OCI-LY7 (cell line): ENCODE measurements at regions not wholly inside any gene's neighbourhood (a gene's known extent, or its start where the extent isn't known, plus 50 kb on each side); places are given as distances from the start of the nearest gene placed in this dataset.

ENCODE experiments used
- BruUV-seq: library from RNA; stranded (reverse); fragments of 400-500 nt; replicated peaks from 2 replicates; lab custom pipeline; 2021; lab: Mats Ljungman, UMichigan
- CTCF ChIA-PET: fragments of 300-600 bp; sonication (Branson Sonifier 250); formaldehyde crosslinking; loops from one replicate; lab custom pipeline; 2022; ENCODE audit warnings: antibody characterized with exemption; ENCODE audit not compliant: unreplicated experiment; lab: Charles Lee
- POLR2A ChIA-PET: fragments of 300-600 bp; sonication (Branson Sonifier 250); formaldehyde crosslinking; loops from one replicate; lab custom pipeline; 2022; ENCODE audit warnings: antibody characterized with exemption; lab: Charles Lee
- DNase-seq: peaks from one replicate; pipeline ENCODE4 v3.0.0-alpha.2; 2015; ENCODE audit warnings: low spot score
- H2AFZ ChIP-seq: fragments of 200-600 bp; sonication (generic), shearing (Covaris generic); 2 replicates; pipeline ENCODE4 v1.6.1; 2014; ENCODE audit warnings: mild to moderate bottlenecking, antibody characterized with exemption, low read length, moderate library complexity
- H3K27ac ChIP-seq: fragments of 200-600 bp; sonication (generic); 2 replicates; pipeline ENCODE4 v1.5.1; 2014; ENCODE audit warnings: mixed run types, low read depth, mild to moderate bottlenecking, moderate library complexity, low read length, inconsistent platforms; ENCODE audit not compliant: poor library complexity, severe bottlenecking
- H3K36me3 ChIP-seq: fragments of 200-600 bp; sonication (generic); 2 replicates; pipeline ENCODE4 v1.6.1; 2014; ENCODE audit warnings: mild to moderate bottlenecking, antibody characterized with exemption, low read length, moderate library complexity, mixed read lengths; ENCODE audit not compliant: insufficient read depth
- H3K4me1 ChIP-seq: fragments of 200-600 bp; sonication (generic); 2 replicates; pipeline ENCODE4 v1.5.1; 2014; ENCODE audit warnings: mild to moderate bottlenecking, low read length; ENCODE audit not compliant: insufficient read depth, poor library complexity, severe bottlenecking
- H3K4me2 ChIP-seq: fragments of 200-600 bp; sonication (generic); 2 replicates; pipeline ENCODE4 v1.6.1; 2014; ENCODE audit warnings: mild to moderate bottlenecking, low read length
- H3K4me3 ChIP-seq: fragments of 200-600 bp; sonication (generic); 2 replicates; pipeline ENCODE4 v1.5.1; 2014; ENCODE audit warnings: mild to moderate bottlenecking, low read depth, low read length; ENCODE audit not compliant: poor library complexity, severe bottlenecking
- H3K79me2 ChIP-seq: fragments of 200-600 bp; sonication (generic); 2 replicates; pipeline ENCODE4 v1.6.1; 2016; ENCODE audit warnings: low read depth, mild to moderate bottlenecking, low read length, moderate library complexity, mixed read lengths; ENCODE audit not compliant: insufficient read depth
- H3K9me2 ChIP-seq: fragments of 200-600 bp; sonication (generic); 2 replicates; pipeline ENCODE4 v1.6.1; 2016; ENCODE audit warnings: mild to moderate bottlenecking, low read length, mixed read lengths; ENCODE audit not compliant: insufficient read depth
- H3K9me3 ChIP-seq: fragments of 200-600 bp; sonication (generic); 2 replicates; pipeline ENCODE4 v1.6.1; 2014; ENCODE audit warnings: mild to moderate bottlenecking, mixed run types, low read length, mixed read lengths
- H4K20me1 ChIP-seq: fragments of 200-600 bp; sonication (generic); 2 replicates; pipeline ENCODE4 v1.6.1; 2014; ENCODE audit warnings: mild to moderate bottlenecking, antibody characterized with exemption, low read length, moderate library complexity, mixed read lengths; ENCODE audit not compliant: insufficient read depth
- EZH2phosphoT487 ChIP-seq: fragments of 200-600 bp; sonication (generic); IDR thresholded peaks from 2 replicates; pipeline ENCODE4 v1.6.1; 2018; ENCODE audit warnings: low read depth, borderline replicate concordance, mild to moderate bottlenecking, mixed run types, antibody characterized with exemption, low read length, moderate library complexity, mixed read lengths
- intact Hi-C: fragments of 100-400 bp; cut with micrococcal nuclease; formaldehyde crosslinking; loops from one replicate; pipeline ENCODE4 v1.10.0; 2022; ENCODE audit not compliant: unreplicated experiment
- TF ChIP-seq, protein P1 (sequence below): fragments of 200-600 bp; sonication (generic); conservative IDR thresholded peaks from 2 replicates; pipeline ENCODE4 v1.5.1; 2014; ENCODE audit warnings: mild to moderate bottlenecking, antibody characterized with exemption, low read length, moderate library complexity, mixed read lengths

DNA sequence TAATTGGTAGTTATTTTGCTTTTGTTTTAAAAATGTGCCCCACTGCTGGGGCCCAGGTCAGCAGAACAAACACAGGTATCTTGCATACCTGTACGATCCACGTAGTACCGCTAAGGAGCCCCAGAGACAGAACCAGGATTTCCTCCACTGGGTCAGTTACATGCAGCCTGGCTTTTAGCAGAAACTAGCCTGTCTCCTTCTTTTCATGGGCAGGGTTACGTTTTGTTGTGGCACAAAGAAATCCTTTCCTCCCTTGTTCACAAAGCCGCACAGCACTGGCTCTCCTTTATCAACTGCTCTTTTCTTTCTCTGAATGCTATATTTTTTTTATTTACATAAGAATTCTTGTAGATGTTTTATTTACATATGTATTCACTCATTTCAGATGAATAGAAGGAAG lies 190.3 kb upstream of the POU3F2 start:
- H4K20me1 ChIP-seq, result no peaks in the 10 kb centered on the region
- ChIA-PET POLR2A (no interaction called here), CTCF (no interaction called here)
- no peak overlapping the region for H3K4me2 ChIP-seq
- no peaks in the 10 kb centered on the region for H3K36me3 ChIP-seq
- H3K4me3 ChIP-seq, result no peak overlapping the region
- no TSS peak for BruUV-seq
- DNase-seq, result no peak
- no peaks in the 10 kb centered on the region for H3K9me3 ChIP-seq
- intact Hi-C loops, result no loop called here
- H3K4me1 ChIP-seq, result no peaks in the 10 kb centered on the region
- H3K79me2 ChIP-seq, result no peaks in the 10 kb centered on the region
- H3K27ac ChIP-seq, result no peak overlapping the region
- no peaks in the 10 kb centered on the region for H3K9me2 ChIP-seq
- no peak for TF ChIP-seq EZH2phosphoT487
- TF ChIP-seq, protein P1, sequence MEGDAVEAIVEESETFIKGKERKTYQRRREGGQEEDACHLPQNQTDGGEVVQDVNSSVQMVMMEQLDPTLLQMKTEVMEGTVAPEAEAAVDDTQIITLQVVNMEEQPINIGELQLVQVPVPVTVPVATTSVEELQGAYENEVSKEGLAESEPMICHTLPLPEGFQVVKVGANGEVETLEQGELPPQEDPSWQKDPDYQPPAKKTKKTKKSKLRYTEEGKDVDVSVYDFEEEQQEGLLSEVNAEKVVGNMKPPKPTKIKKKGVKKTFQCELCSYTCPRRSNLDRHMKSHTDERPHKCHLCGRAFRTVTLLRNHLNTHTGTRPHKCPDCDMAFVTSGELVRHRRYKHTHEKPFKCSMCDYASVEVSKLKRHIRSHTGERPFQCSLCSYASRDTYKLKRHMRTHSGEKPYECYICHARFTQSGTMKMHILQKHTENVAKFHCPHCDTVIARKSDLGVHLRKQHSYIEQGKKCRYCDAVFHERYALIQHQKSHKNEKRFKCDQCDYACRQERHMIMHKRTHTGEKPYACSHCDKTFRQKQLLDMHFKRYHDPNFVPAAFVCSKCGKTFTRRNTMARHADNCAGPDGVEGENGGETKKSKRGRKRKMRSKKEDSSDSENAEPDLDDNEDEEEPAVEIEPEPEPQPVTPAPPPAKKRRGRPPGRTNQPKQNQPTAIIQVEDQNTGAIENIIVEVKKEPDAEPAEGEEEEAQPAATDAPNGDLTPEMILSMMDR, result no peak
- H2AFZ ChIP-seq, result no peak overlapping the region

DNA sequence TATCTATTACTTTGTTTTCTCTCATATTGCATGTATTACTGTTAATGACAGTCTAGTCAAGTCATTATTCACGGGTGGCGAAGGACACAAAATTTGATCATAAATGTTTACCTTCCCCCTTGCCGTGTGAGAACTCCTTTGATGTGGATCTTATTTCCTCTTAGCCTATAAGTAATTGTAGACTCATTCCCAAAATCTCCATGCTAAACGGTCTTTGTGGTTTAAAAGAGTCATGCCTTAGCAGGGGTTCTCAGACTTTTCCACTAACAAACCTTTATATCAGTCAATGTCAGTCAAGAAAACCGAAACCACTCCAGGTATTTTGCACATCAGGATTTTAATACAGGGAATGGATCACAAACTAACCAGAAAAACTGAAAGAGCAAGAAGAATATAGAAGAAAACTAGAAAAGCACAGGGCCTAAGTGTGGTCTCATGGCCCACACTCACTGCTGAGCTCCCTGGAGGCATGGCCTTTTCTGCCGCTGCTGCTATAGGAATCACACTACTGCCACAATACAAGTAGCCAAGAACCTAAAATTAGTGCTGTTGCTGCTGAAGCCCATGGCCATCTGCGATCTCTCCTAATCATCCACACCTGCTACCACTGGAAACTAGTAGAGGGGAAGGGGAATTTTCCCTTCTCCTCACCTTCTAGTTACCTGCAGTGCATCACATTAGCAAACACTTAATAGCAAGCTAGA lies 186.0 kb upstream of the POU3F2 start:
- no peak overlapping the region for H3K27ac ChIP-seq
- no peak overlapping the region for H2AFZ ChIP-seq
- no peaks in the 10 kb centered on the region for H4K20me1 ChIP-seq
- CTCF ChIA-PET, result no interaction called here
- H3K79me2 ChIP-seq, result no peaks in the 10 kb centered on the region
- POLR2A ChIA-PET, result no interaction called here
- H3K4me1 ChIP-seq, result no peaks in the 10 kb centered on the region
- no peak for TF ChIP-seq EZH2phosphoT487
- TF ChIP-seq, protein P1, result no peak
- H3K36me3 ChIP-seq, result no peaks in the 10 kb centered on the region
- H3K4me2 ChIP-seq, result no peak overlapping the region
- BruUV-seq, result no TSS peak
- H3K9me2 ChIP-seq, result no peaks in the 10 kb centered on the region
- H3K4me3 ChIP-seq, result no peak overlapping the region
- H3K9me3 ChIP-seq, result no peaks in the 10 kb centered on the region
- intact Hi-C loops, result no loop called here
- no peak for DNase-seq

DNA sequence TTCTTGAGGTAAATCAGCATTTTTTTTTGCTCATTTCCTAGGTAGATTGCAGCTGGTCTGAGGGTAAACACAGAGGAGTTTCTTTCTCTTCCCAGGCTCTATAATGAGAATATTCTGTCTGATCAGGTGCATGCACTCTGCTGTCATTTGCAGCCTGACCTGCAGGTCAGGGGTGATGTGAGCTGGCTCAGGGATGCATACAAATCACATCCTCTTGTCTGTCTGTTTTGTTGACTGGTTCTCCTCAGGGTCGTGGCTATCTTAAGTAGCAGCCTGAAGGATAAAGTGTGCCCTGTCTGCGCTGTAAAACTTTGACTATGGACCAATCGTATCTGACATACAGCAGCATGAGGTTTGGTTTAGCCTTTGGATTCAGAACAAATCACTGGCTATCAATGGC lies 183.4 kb upstream of the POU3F2 start:
- BruUV-seq, result no TSS peak
- CTCF ChIA-PET, result no interaction called here

More for the DNA sequence above, 183.4 kb upstream of the POU3F2 start:
- Histone ChIP-seq H3K4me1 (no peaks in the 10 kb centered on the region), H3K4me2 (no peak overlapping the region), H3K9me2 (no peaks in the 10 kb centered on the region), H3K36me3 (no peaks in the 10 kb centered on the region), H3K9me3 (no peaks in the 10 kb centered on the region), H4K20me1 (no peaks in the 10 kb centered on the region), H3K4me3 (no peak overlapping the region), H3K79me2 (no peaks in the 10 kb centered on the region), H3K27ac (no peak overlapping the region), H2AFZ (no peak overlapping the region)
- TF ChIP-seq, protein P1, result no peak
- TF ChIP-seq EZH2phosphoT487, result no peak
- intact Hi-C loops, result no loop called here
- POLR2A ChIA-PET, result no interaction called here
- no peak for DNase-seq
